ENCODE measurements at regions not wholly inside any gene's neighbourhood (a gene's known extent, or its start where the extent isn't known, plus 50 kb on each side); places are given as distances from the start of the nearest gene placed in this dataset.

GRCh38 chr12:93245543-93245942 is 132.2 kb upstream of the NUDT4 start:
- Histone ChIP-seq H3K27ac (no peak overlapping the region), H3K4me2 (no peak overlapping the region), H3K9me3 (ENCODE audit: low read depth) (no peaks in the 10 kb centered on the region), H3K4me3 (no peak overlapping the region), H3K27me3 (no peaks in the 10 kb centered on the region), H3K9me2 (replicated peaks; ENCODE audit: insufficient read depth) (no peaks in the 10 kb centered on the region), H4K20me1 (ENCODE audit: insufficient read depth, poor library complexity, severe bottlenecking) (no peaks in the 10 kb centered on the region), H3K36me3 (replicated peaks; ENCODE audit: insufficient read depth, low read depth) (no peaks in the 10 kb centered on the region), H2AFZ (no peak overlapping the region), H3K4me1 (ENCODE audit: insufficient read depth) (peaks cover 12% of the 10 kb centered on the region), H3K79me2 (no peaks in the 10 kb centered on the region)
- 79% methylated on average over 5 of the region's 5 CpGs for WGBS (ENCODE audit: low lambda C conversion rate, missing lambda C conversion rate)
- no peak for DNase-seq (ENCODE audit: low spot score)
- TF ChIP-seq CTCF (IDR thresholded peaks at IDR 0.05; ENCODE audit: poor library complexity) (no peak), EZH2 (IDR thresholded peaks at IDR 0.05; ENCODE audit: borderline replicate concordance) (no peak), EZH2phosphoT487 (IDR thresholded peaks at IDR 0.05; ENCODE audit: low read depth, severe bottlenecking, unreplicated experiment) (no peak)

- no peak overlapping the region for H3K4me2 ChIP-seq
- H3K36me3 ChIP-seq (replicated peaks; ENCODE audit: insufficient read depth, low read depth) = no peaks in the 10 kb centered on the region
- TF ChIP-seq CTCF (IDR thresholded peaks at IDR 0.05; ENCODE audit: poor library complexity) (no peak), EZH2 (IDR thresholded peaks at IDR 0.05; ENCODE audit: borderline replicate concordance) (no peak), EZH2phosphoT487 (IDR thresholded peaks at IDR 0.05; ENCODE audit: low read depth, severe bottlenecking, unreplicated experiment) (no peak)
- no peak for DNase-seq (ENCODE audit: low spot score)
- no peaks in the 10 kb centered on the region for H3K9me2 ChIP-seq (replicated peaks; ENCODE audit: insufficient read depth)
- no peak overlapping the region for H2AFZ ChIP-seq
- H3K9me3 ChIP-seq (ENCODE audit: low read depth) = no peaks in the 10 kb centered on the region
- H3K79me2 ChIP-seq = no peaks in the 10 kb centered on the region
- peaks cover 12% of the 10 kb centered on the region for H3K4me1 ChIP-seq (ENCODE audit: insufficient read depth)
- H4K20me1 ChIP-seq (ENCODE audit: insufficient read depth, poor library complexity, severe bottlenecking) = no peaks in the 10 kb centered on the region
- no peak overlapping the region for H3K4me3 ChIP-seq
- H3K27ac ChIP-seq = no peak overlapping the region
- WGBS (ENCODE audit: low lambda C conversion rate, missing lambda C conversion rate) = 66% methylated on average over 6 of the region's 6 CpGs
- H3K27me3 ChIP-seq = no peaks in the 10 kb centered on the region
Observed at GRCh38 chr12:93247313-93247991, 130.3 kb upstream of the NUDT4 start.

- Histone ChIP-seq H4K20me1 (ENCODE audit: insufficient read depth, poor library complexity, severe bottlenecking) (no peaks in the 10 kb centered on the region), H3K4me1 (ENCODE audit: insufficient read depth) (no peaks in the 10 kb centered on the region), H3K27me3 (no peaks in the 10 kb centered on the region), H3K4me3 (no peak overlapping the region), H3K36me3 (replicated peaks; ENCODE audit: insufficient read depth, low read depth) (no peaks in the 10 kb centered on the region), H3K27ac (no peak overlapping the region), H2AFZ (no peak overlapping the region), H3K79me2 (no peaks in the 10 kb centered on the region), H3K9me3 (ENCODE audit: low read depth) (peaks cover 13% of the 10 kb centered on the region), H3K4me2 (no peak overlapping the region), H3K9me2 (replicated peaks; ENCODE audit: insufficient read depth) (no peaks in the 10 kb centered on the region)
- no peak for DNase-seq (ENCODE audit: low spot score)
- no peak for TF ChIP-seq EZH2 (IDR thresholded peaks at IDR 0.05; ENCODE audit: borderline replicate concordance)
- TF ChIP-seq EZH2phosphoT487 (IDR thresholded peaks at IDR 0.05; ENCODE audit: low read depth, severe bottlenecking, unreplicated experiment) = no peak
- no peak for TF ChIP-seq CTCF (IDR thresholded peaks at IDR 0.05; ENCODE audit: poor library complexity)
Observed at GRCh38 chr12:93252221-93252620, 125.5 kb upstream of the NUDT4 start.

- no peak for DNase-seq (ENCODE audit: low spot score)
- peaks cover 13% of the 10 kb centered on the region for H3K9me3 ChIP-seq (ENCODE audit: low read depth)
- no peaks in the 10 kb centered on the region for H3K79me2 ChIP-seq
- H3K27ac ChIP-seq = no peak overlapping the region
- TF ChIP-seq EZH2 (IDR thresholded peaks at IDR 0.05; ENCODE audit: borderline replicate concordance) = no peak
- TF ChIP-seq CTCF (IDR thresholded peaks at IDR 0.05; ENCODE audit: poor library complexity) = no peak
- TF ChIP-seq EZH2phosphoT487 (IDR thresholded peaks at IDR 0.05; ENCODE audit: low read depth, severe bottlenecking, unreplicated experiment) = no peak
- H3K27me3 ChIP-seq = no peaks in the 10 kb centered on the region
- H2AFZ ChIP-seq = no peak overlapping the region
- no peak overlapping the region for H3K4me2 ChIP-seq
- H3K9me2 ChIP-seq (replicated peaks; ENCODE audit: insufficient read depth) = no peaks in the 10 kb centered on the region
- no peaks in the 10 kb centered on the region for H3K36me3 ChIP-seq (replicated peaks; ENCODE audit: insufficient read depth, low read depth)
- H4K20me1 ChIP-seq (ENCODE audit: insufficient read depth, poor library complexity, severe bottlenecking) = no peaks in the 10 kb centered on the region
- H3K4me1 ChIP-seq (ENCODE audit: insufficient read depth) = no peaks in the 10 kb centered on the region
- no peak overlapping the region for H3K4me3 ChIP-seq
Observed at GRCh38 chr12:93254911-93255310, 122.8 kb upstream of the NUDT4 start.
